OCI-M2 (cell line): ENCODE measurements at regions not wholly inside any gene's neighbourhood (a gene's known extent, or its start where the extent isn't known, plus 50 kb on each side); places are given as distances from the start of the nearest gene placed in this dataset.
"Not testable (repeated sequence)": the region's sequence is repeated elsewhere in the genome, so short reads cannot be mapped to it uniquely, and the experiment has no call there.

ENCODE experiments used
- DNase-seq: peaks from one replicate; lab custom pipeline; 2025; ENCODE audit not compliant: unreplicated experiment; lab: John Stamatoyannopoulos, UW

- DNase-seq, result no peak
Measured at GRCh38 chr4:127224556-127224955, 408.2 kb upstream of the INTU start.

GRCh38 chr4:127229855-127230608, 402.7 kb upstream of the INTU start:
- DNase-seq, result no peak

GRCh38 chr4:127236889-127237288, 395.9 kb upstream of the INTU start:
- DNase-seq, result no peak

- no peak for DNase-seq
Measured at GRCh38 chr4:127237581-127237980, 395.2 kb upstream of the INTU start.

GRCh38 chr4:127238956-127239475, 393.7 kb upstream of the INTU start:
- DNase-seq, result no peak

GRCh38 chr4:127239902-127240763, 392.6 kb upstream of the INTU start:
- no peak for DNase-seq

- no peak for DNase-seq
Measured at GRCh38 chr4:127240764-127241105, 392.0 kb upstream of the INTU start.

GRCh38 chr4:127244515-127244914, 388.2 kb upstream of the INTU start:
- DNase-seq, result no peak

GRCh38 chr4:127246963-127247952, 385.5 kb upstream of the INTU start:
- DNase-seq, result no peak

- DNase-seq, result peak; percentile 6
Measured at GRCh38 chr4:127249066-127249766, 383.5 kb upstream of the INTU start.

- DNase-seq, result no peak
Measured at GRCh38 chr4:127249767-127250108, 383.0 kb upstream of the INTU start.

GRCh38 chr4:127250577-127250976, 382.2 kb upstream of the INTU start:
- no peak for DNase-seq

- DNase-seq, result no peak
Measured at GRCh38 chr4:127251423-127251822, 381.3 kb upstream of the INTU start.

- DNase-seq, result no peak
Measured at GRCh38 chr4:127256500-127256899, 376.3 kb upstream of the INTU start.

- no peak for DNase-seq
Measured at GRCh38 chr4:127261476-127261875, 371.3 kb upstream of the INTU start.

- DNase-seq, result no peak
Measured at GRCh38 chr4:127268367-127268766, 364.4 kb upstream of the INTU start.

- not testable (repeated sequence) for DNase-seq
Measured at GRCh38 chr4:127277023-127277422, 355.7 kb upstream of the INTU start.

- no peak for DNase-seq
Measured at GRCh38 chr4:127284236-127284635, 348.5 kb upstream of the INTU start.

- no peak for DNase-seq
Measured at GRCh38 chr4:127291316-127291715, 341.4 kb upstream of the INTU start.

GRCh38 chr4:127293496-127293895, 339.3 kb upstream of the INTU start:
- DNase-seq, result no peak
